Stimulated activated CD4-positive, alpha-beta T cell treated with anti-CD3 and anti-CD28 coated beads, TNF-alpha, amount 100 ng/mL, for 1 hour (primary cell): ENCODE measurements at regions not wholly inside any gene's neighbourhood (a gene's known extent, or its start where the extent isn't known, plus 50 kb on each side); places are given as distances from the start of the nearest gene placed in this dataset.

Experiments
- DNase-seq, 3 donors: peaks; one replicate each; pipeline ENCODE4 v3.0.0-alpha.2; 2020; ENCODE audit warnings: low read depth in 3 of 3, low spot score in 1 of 3

GRCh38 chr4:128571747-128572146, 237.8 kb upstream of the JADE1 start:
- no peak for DNase-seq

GRCh38 chr4:128570387-128570975, 239.0 kb upstream of the JADE1 start:
- no peak for DNase-seq

- no peak for DNase-seq
Observed at GRCh38 chr4:128566693-128567092, 242.8 kb upstream of the JADE1 start.

- no peak for DNase-seq
Observed at GRCh38 chr4:128565565-128566186, 243.8 kb upstream of the JADE1 start.

- no peak for DNase-seq
Observed at GRCh38 chr4:128565054-128565453, 244.4 kb upstream of the JADE1 start.

GRCh38 chr4:128564081-128564630, 245.3 kb upstream of the JADE1 start:
- DNase-seq: no peak

- DNase-seq: no peak
Observed at GRCh38 chr4:128560754-128561495, 248.6 kb upstream of the JADE1 start.

- no peak for DNase-seq
Observed at GRCh38 chr4:128558896-128559679, 250.4 kb upstream of the JADE1 start.

GRCh38 chr4:128556756-128557155, 252.7 kb upstream of the JADE1 start:
- no peak for DNase-seq

GRCh38 chr4:128553686-128554515, 255.6 kb upstream of the JADE1 start:
- DNase-seq: no peak

GRCh38 chr4:128552586-128552907, 257.0 kb upstream of the JADE1 start:
- DNase-seq: no peak

GRCh38 chr4:128551280-128551679, 258.2 kb upstream of the JADE1 start:
- DNase-seq: no peak

- no peak for DNase-seq
Observed at GRCh38 chr4:128550060-128550459, 259.4 kb upstream of the JADE1 start.

GRCh38 chr4:128549636-128550035, 259.9 kb upstream of the JADE1 start:
- DNase-seq: no peak

- DNase-seq: no peak
Observed at GRCh38 chr4:128548381-128548780, 260.8 kb upstream of the PGRMC2 start.

GRCh38 chr4:128544272-128544671, 256.7 kb upstream of the PGRMC2 start:
- DNase-seq: no peak

- no peak for DNase-seq
Observed at GRCh38 chr4:128543696-128544095, 256.1 kb upstream of the PGRMC2 start.

GRCh38 chr4:128542047-128542446, 254.4 kb upstream of the PGRMC2 start:
- DNase-seq: no peak

- no peak for DNase-seq
Observed at GRCh38 chr4:128540122-128540521, 252.5 kb upstream of the PGRMC2 start.

GRCh38 chr4:128538111-128538882, 250.7 kb upstream of the PGRMC2 start:
- DNase-seq: no peak
